Kasumi-1 (cell line): ENCODE measurements at regions not wholly inside any gene's neighbourhood (a gene's known extent, or its start where the extent isn't known, plus 50 kb on each side); places are given as distances from the start of the nearest gene placed in this dataset.
"Not testable (repeated sequence)": the region's sequence is repeated elsewhere in the genome, so short reads cannot be mapped to it uniquely, and the experiment has no call there.

Source experiments
- DNase-seq, 2 experiments: peaks; one replicate each; lab custom pipeline; 2025; lab: John Stamatoyannopoulos, UW

DNA sequence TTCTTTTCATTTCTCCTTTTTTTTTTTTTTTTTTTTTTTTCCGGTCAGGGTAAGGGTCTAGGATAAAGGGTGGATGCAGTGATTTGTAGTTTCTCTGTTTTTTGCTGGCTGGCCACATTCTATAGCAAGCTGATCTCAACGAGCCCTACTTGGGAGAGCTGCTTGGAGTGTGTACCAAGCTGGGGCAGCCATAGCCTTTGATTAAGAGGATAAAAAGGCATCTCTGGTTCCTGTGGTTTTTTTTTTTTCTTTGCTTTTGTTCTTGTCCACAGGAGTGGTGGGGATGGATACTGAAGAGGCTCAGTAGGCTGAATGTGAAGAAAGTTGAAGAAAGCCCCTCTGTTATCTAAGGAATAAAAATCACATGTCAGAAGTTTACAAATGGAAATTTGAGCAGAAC is 955.3 kb upstream of the WWC1 start:
- DNase-seq: no peak

DNA sequence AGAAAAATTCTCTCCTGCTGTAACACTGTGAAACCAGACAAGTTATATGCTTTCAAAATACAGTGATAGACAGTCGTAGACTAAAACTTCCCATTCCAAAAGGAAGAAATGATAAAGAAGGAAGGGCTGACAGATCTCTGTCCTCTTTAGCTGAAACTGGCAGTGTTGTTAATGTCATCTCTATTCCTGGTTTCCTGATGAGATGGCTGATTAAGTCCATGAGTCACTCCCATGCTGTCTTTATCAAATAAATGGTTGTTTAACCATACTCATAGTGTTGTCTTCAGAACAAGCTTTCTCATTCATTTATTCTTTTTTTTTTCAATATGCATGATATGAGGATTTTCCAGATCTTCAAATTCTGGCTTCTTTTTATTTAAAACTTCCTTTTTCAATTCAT is 952.2 kb upstream of the WWC1 start:
- no peak for DNase-seq

DNA sequence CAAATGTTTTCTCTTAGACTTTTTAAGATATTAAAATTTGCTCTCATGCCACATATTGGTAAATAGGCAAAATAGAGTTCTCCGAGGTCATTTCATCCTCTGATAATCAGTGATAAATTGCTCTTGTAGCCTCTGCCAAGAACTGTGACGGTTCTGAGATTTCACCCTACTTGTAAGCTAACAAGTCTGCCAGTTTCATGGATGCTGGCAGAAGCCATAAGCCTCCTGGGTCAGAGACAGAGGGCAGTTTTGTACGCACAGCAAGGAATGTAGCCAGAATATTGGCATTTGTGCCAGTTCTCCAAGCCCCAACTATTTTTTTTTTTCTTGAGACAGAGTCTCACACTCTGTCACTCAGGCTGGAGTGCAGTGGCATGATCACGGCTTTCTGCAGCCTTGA is 945.0 kb upstream of the WWC1 start:
- DNase-seq: no peak

DNA sequence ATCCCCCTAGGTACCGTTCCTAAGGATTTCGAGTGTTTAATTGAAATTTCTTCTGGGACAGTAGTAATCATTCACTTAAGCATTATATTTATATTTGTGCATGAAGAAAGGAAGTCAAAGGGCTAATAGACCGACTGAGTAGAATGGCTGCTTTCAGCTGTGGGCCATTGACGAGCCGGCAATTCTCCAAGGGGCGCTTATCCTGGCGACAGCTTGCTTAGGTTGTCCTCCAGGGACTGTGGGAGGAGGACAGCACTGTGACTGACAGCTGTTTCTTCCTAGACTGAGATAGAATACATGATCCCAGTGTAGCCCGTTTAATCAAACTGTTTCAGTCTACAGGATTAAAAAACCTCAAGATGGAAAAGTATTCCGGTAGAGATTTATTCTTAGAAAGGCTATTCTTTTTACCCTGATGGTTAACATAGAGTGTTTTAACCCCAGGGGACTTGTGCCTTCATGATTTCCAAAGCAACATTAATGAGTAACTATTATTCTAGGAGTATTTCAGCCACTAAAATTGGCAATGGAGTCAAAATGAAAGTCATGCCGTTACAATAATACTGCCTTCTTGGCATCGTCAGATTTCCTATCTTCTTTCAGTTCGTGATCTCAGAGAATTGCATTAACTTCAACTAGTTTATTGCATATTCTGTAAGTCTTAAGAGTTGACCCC is 943.1 kb upstream of the WWC1 start:
- DNase-seq: no peak

DNA sequence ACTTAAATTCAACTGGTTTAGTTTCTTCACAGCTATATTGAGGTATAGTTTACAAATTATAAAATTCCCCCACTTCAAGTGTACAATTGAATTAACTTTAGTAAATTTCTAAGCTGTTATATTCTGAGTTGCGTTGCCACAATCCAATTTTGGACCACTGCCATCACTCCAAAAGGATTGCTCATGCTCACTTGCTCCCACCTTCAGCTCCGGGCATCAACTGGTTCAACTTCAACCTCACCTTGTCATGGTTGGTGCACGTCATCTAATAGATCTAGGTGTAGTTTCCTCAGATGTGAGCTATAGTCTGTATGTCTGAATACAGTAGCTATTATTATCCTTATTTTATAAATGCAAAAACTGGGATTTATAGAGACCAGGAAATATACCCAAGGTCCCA is 942.5 kb upstream of the WWC1 start:
- no peak for DNase-seq

DNA sequence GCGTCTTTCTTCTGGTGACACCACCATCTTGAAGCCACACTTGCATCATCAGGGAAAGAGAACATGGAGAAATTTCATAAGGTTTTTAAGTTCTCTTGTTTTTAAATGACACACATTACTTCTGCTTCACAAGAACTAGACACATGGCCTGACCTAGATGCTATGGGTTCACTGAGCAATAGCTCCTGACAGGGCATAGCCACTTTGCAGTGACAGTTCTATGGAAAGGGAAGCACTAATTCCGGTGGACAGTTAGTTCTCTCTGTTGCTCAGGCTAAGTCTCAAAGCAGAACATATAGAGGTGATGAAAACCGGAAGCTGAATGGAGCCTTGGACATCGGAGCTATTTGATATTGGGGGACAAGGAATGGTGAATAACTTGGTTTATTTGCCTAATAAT is 940.1 kb upstream of the WWC1 start:
- no peak for DNase-seq

DNA sequence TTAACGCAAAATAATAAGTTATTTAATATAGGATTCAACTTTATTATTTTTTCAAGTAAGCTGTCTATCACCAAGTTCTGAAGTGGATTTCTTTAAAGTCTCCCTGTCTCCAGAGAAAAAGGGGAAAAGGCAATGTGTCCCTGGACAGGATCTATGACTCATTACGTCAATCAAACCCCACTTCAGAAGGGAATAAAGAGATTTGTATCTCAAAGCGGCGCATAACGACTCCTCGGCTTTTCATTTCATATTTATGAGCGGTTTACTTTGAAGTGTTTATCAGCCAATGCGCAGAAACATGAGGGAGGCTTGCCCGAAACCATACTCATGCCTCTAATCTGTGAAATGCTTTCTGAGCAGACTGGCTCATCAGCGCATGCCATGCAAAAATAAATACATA is 938.6 kb upstream of the WWC1 start:
- no peak for DNase-seq

DNA sequence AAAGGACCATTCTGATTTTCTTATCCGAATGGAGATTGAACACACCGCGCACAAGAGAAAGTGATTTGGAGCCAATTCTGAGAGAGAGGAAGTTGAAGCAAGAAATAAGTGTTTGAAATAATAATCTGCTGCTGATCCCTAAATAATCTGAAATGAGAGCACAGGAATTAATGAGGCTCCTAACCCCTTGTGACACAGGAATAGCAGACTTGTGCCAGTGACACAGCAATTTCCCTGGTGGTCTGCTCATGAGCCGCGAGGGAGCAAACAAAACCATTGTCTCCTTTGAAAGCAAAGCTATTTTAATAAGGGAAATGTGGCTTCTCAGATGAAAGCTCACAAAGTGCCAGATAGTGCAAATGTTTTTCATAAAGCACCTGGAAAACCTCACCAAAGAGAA is 936.1 kb upstream of the WWC1 start:
- DNase-seq: no peak

DNA sequence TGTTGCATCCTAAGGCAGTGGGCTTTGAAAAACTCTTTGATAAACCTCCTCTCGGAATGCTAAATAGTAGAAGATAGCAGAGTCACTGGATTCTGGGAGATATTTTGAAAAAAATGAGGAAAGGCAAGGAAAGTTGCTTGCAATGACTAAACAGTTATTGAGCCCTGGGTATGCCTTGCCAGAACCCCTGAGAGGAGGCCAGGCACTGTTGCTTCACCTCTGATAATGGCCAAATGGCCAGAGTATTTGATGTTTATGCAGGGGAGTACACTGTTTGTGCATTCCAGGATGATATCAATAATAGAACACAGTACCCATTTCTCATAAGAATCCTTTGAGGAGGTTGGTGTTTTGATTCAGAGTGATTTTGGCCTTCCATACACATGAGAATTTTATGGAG is 935.1 kb upstream of the WWC1 start:
- no peak for DNase-seq

DNA sequence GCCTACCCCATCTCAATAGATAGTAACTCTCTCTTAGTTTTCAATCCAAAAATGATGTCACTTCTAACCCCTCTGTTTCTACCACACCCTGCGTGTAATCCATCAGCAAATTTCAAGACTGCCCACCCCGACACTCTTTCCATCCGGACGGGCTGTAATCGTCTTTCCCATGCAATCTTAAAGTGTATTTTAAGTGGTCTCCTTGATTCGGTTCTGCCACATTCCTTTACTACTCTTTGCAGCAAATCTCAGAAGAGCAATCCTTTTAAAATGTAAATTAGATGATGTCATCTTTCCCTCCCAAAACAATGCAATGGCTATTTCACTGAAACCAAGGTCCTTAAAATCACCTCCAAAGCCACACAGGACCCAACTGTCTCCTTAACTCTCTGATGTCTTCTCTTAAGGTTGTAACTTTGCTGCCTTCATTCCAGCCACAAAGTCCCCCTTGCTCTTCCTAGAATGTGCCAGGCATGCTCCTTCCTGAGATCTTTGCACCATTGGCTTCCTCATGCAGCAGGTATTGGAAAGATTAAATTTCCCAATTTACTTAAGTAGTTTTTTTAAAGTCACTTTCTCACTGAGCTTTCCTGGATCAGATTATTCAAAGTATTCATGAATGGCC is 932.5 kb upstream of the WWC1 start:
- DNase-seq: no peak

DNA sequence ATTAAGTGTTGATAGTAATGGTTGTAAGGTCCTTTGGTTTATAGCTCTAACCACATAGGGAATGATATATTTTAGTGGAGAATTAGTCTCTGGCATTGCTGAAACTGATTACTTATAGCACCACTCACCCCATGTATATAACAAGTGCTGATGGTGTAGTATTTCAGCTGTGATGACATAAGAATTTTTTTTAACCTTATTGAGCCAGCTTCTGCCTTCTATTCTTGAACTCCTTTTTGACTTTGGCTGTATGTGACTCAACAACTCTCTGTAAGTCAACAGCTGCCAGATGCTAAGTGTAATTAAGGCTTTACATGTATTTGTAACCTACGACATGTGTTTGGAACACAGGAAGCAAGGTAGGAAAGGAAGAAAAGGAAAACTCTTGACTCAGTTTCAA is 929.6 kb upstream of the WWC1 start:
- no peak for DNase-seq

DNA sequence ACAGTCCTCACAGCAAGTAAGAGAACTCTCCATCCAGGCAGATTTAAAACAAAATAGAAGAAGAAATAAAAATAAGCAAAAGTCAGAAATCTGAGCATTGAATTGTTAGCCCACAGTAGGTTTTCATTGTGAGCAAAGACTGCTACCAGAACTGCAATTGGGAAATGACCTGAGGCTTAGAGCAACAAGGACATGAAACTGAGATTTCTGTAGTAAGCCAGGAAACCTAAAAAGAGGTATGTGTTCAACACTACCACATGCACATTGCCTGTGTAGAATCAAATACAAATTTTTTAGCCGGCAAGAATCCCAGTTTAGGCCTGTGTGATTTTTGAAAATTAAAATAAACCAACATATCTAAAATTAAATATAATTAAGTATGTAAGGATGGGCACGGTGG is 928.4 kb upstream of the WWC1 start:
- DNase-seq: no peak

DNA sequence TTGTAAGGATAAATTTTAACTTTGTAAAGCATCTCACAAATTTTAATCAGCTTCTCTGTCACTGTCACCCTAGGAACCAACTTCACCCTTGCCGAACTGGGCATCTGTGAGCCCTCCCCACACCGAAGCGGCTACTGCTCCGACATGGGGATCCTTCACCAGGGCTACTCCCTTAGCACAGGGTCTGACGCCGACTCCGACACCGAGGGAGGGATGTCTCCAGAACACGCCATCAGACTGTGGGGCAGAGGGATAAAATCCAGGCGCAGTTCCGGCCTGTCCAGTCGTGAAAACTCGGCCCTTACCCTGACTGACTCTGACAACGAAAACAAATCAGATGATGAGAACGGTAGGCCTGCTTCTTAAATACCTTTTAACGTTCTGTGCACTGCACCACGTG is 916.3 kb upstream of the WWC1 start:
- no peak for DNase-seq

DNA sequence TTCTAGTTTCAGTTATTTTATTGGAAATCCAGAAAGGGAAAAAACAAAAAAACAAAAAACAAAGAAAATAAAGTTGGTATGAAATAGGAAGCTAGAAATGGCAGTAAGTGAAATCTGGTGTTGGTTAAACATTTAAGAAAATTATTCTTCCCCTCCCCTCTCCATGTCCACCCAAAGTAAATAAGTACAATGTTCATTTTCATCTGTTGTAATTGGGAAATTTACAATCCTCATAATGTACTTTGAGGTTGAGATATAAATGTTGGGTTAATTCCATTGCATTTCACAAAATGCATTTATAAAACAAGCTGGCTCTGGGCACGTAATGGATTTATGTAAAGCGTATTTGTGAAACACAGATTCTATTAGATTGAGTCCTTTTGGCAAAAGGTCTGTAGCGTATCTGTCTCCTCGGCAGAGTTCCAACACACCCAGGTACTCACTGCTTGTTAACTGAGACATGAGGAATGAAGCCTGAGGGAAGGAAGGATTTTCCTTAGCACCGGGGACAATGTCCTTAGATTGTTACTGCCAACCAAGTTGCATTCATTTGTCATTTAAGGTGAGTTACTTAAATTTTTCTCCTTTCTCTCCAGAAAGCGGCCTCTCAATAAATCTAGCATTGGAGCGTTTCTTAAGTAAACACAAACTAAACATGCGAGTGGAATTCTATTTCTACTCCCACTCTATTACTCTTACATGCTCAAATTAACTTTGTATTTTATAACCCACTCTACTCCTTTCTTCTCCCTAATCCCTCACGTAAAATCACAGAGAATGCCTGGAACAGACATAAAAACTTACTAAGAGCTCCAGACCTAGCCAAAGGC is 912.3 kb upstream of the WWC1 start:
- no peak for DNase-seq

DNA sequence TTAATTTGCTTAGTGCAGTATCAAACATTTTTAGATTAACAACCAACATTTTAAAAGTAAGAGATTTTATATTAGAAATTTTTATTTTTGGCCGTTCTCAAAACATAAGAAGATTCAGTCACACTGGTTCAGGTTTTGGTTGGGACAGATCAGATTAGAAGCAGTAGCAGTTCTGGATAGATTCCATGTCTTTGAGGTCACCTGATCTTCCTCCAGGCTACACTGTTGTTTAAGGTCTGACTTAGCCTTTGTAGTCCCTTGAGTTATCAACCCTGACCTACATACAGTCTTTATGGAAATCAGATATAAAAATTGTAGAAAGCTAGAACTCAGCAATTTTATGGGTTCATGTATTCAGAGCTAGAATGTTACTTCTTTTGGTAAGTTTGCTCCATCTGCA is 910.0 kb upstream of the WWC1 start:
- DNase-seq: no peak

DNA sequence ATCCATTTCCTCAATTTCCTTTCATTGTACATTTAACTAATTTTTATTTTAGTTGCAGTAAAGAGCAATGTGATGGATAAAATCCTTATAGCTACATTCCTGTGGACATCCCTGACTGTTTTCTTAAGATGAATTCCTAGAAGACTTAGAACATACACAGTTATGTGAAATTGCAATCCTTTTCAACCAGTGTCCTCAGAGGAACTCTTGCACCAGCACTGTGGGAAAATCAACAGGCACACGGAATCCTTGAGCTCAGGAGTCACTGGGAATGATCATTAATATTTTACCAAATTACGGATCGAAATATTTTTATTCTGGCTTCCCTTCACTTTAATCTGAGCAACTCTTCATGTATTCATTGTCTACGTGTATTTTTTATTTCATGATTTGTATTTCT is 901.9 kb upstream of the WWC1 start:
- DNase-seq: no peak

DNA sequence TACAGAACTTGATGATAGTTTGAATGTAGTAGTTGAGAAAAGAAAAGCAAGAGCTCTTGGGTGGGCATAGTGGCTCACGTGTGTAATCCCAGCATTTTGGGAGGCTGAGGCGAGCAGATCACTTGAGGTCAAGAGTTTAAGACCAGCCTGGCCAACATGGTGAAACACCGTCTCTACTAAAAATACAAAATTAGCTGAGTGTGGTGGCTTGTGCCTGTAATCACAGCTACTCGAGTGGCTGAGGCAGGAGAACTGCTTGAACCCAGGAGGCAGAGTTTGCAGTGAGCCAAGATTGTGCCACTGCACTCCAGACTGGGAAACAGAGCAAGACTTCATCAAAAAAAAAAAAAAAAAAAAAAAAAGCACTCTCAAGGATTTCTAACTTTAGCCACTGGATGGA is 900.2 kb upstream of the WWC1 start:
- DNase-seq: not testable (repeated sequence)

DNA sequence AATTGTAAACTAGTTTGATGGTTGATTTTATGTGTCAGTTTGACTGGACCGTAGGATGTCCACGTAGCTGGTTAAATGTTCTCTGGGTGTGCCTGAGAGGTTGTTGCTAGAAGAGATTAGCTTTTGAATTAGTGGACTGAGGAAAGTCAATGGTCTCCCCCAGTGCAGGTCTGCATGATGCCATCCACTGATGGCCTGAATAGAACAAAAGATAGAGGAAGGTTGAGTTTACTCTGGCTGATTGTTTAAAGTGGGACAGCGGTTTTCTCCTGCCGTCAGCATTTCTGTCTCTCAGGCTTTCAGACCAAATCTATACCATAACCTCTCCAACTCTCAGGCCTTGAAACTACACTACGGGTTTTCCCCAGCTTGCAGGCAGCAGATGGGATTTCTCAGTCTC is 899.2 kb upstream of the WWC1 start:
- DNase-seq: no peak

DNA sequence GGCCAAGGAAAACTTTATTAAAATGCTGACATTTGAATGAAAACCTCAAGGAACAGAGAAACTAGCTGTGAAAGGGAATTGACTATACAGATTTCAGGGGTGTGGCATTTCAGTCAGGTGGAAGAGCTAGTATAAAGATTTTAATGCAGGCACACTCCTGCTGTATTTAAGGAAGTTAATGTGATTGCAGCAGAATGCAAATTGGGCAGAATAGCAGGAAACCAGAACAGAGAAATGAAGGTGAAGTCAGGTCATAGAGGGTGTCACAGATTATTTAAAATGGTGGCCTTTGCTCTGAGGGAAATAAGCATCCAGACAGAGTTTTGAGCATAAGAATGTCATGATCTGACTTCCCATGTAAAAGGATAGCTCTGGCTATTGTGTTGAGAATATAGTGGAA is 898.1 kb upstream of the WWC1 start:
- DNase-seq: no peak

DNA sequence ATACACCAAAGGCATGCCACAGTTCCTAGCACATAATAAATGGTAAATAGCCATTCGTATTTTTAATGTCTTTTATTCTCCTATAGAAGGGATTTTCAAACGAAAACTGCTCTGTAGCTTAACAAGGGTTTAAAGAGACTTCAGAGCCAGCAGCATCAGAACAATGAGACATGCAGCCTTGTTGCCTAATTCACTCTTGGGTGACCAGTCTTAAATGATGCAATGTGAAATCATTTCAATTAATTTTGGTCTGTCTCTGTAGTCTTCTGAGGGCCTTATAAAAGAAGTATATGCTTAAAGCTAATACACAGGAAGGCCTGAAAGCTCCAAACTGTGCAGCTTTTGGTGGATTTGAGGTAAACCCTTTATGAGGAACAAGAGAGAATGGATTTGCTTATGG is 888.8 kb upstream of the WWC1 start:
- no peak for DNase-seq

DNA sequence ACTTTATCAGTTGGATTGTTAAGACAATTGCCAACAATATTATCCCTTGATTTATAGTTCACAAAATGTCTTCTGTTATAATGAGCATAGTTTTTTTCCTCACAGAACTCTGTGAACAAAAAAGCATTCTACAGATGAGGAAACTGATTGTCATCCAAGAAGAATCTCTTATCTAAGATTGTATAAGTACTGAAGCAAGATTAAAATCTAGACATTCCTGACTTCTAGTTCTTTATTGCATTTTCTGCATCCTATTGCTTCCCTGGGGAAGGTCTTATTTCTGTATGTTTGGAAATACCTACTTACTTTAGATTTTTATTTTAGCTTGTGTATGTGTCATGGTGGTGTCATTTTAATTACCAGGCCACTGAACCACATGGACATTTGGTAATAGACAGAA is 884.9 kb upstream of the WWC1 start:
- DNase-seq: no peak

DNA sequence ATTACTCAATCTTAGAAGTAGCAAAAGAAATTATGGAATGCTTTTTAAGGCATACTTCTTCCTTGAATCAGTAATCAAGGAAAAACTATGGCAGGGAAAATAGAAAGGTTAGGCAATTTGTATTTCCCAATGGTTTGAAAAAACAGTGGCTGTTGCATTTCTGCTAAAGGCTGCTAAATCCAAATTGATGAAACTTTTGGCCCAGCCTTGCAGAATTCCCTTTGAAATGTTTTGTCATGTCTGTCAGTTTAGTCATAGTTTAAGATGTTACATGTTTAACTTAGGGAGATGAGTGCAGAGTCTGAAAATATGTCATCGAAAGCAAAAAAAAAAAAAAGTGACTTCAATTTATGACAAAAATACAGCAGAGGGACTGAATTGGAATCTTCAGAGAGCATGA is 878.9 kb upstream of the WWC1 start:
- no peak for DNase-seq

DNA sequence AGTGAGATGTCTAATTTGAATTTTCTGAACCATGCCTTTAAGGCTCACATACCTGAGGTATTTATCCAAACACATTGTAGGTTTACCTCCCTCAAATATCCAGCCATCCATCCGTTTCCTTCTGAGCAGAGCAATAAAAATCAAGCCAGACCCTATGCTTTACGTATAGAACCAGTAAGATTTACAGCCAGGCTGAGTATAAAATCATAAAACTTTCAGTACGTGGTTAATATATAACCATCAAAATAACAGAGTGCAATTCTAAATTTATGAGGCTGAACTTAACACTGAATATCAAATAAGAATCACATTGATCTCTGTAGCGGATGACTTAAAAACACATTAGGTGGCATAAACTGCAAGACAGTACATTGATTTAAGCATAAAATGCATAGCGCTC is 877.9 kb upstream of the WWC1 start:
- no peak for DNase-seq

DNA sequence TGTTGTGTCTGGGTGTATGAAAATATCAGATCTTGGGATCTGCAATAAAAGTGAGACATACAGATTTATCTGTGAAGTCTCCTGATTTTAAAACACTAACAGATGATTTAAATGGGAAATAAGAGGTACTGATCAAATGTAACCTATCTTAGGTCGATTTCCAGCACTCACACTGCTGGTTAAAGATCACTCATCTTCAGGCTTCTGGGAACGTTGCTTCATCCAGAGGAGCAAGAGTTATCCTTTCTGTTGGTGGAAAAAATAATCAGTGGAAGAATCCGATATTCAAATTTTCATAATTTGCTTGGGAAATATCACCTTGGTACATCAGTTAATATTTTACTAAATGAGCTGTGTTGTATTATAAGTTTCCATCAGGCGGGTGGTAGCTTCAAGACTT is 876.8 kb upstream of the WWC1 start:
- no peak for DNase-seq
